HUES48 (cell line): ENCODE measurements at regions not wholly inside any gene's neighbourhood (a gene's known extent, or its start where the extent isn't known, plus 50 kb on each side); places are given as distances from the start of the nearest gene placed in this dataset.

Experiments
- H3K27ac ChIP-seq: one replicate; pipeline ENCODE4 v1.7.0; 2013; ENCODE audit warnings: low read depth, low read length, inconsistent platforms
- H3K27me3 ChIP-seq: 2 replicates; pipeline ENCODE4 v1.6.1; 2013; ENCODE audit warnings: mild to moderate bottlenecking, low read length; ENCODE audit not compliant: control insufficient read depth, insufficient read depth
- H3K36me3 ChIP-seq: 2 replicates; pipeline ENCODE4 v1.6.1; 2013; ENCODE audit warnings: low read length; ENCODE audit not compliant: control insufficient read depth, insufficient read depth
- H3K4me1 ChIP-seq: 2 replicates; pipeline ENCODE4 v1.6.1; 2013; ENCODE audit warnings: mild to moderate bottlenecking, low read length; ENCODE audit not compliant: control insufficient read depth, insufficient read depth
- H3K4me3 ChIP-seq: 2 replicates; pipeline ENCODE4 v1.5.1; 2013; ENCODE audit warnings: mild to moderate bottlenecking, low read depth, low read length
- H3K9ac ChIP-seq: 2 replicates; pipeline ENCODE4 v1.6.1; 2013; ENCODE audit warnings: mild to moderate bottlenecking, low read depth, low read length, moderate library complexity
- H3K9me3 ChIP-seq: 2 replicates; pipeline ENCODE4 v1.6.1; 2013; ENCODE audit warnings: low read length; ENCODE audit not compliant: control insufficient read depth, insufficient read depth

DNA sequence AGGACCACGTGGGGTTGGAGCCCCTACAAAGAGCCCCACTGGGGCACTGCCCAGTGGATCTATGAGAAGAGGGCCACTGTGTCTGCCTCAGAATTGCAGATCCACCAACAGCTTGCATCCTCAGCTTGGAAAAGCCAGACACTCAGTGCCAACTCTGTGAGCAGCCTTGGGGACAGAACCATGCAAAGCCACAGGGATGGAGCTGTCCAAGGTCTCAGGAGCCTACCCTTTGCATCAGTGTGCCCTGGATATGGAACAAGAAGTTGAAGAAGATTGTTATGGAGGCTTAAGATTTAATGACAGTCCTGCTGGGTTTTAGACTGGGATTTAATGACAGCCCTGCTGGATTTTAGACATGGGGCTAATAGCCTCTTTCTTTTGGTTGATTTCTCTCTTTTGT lies 1670.9 kb downstream of the PLA2G4A start:
- no peaks in the 10 kb centered on the region for H3K36me3 ChIP-seq
- H3K9me3 ChIP-seq, result no peaks in the 10 kb centered on the region; the same call in 1 of the 2 replicates
- H3K4me1 ChIP-seq, result no peaks in the 10 kb centered on the region
- no peak overlapping the region for H3K27ac ChIP-seq
- H3K27me3 ChIP-seq, result no peaks in the 10 kb centered on the region
- H3K9ac ChIP-seq, result no peak overlapping the region
- no peak overlapping the region for H3K4me3 ChIP-seq

DNA sequence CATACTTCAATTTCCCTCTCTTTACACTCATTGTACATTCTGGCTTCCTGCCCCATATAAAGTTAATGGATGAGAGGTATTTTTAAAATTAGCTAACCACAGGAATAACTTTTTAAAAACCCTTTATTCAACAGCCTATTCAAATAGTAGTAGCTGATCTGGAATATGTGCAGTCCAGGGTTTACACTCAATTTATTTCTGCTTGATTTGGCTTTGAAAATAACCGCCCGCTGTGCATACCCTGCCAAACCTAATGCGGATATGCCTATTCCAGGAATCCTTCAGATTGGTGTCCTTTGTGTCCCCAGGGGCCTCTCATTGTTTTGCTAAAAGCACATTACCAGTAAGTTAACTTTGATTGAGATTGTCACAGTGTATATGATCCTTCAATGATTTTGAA lies 1686.2 kb downstream of the PLA2G4A start:
- H3K36me3 ChIP-seq, result no peaks in the 10 kb centered on the region
- H3K4me3 ChIP-seq, result no peak overlapping the region
- no peaks in the 10 kb centered on the region; the same call in 1 of the 2 replicates for H3K4me1 ChIP-seq
- no peaks in the 10 kb centered on the region for H3K27me3 ChIP-seq
- no peak overlapping the region for H3K9ac ChIP-seq
- no peak overlapping the region for H3K27ac ChIP-seq
- no peaks in the 10 kb centered on the region for H3K9me3 ChIP-seq

DNA sequence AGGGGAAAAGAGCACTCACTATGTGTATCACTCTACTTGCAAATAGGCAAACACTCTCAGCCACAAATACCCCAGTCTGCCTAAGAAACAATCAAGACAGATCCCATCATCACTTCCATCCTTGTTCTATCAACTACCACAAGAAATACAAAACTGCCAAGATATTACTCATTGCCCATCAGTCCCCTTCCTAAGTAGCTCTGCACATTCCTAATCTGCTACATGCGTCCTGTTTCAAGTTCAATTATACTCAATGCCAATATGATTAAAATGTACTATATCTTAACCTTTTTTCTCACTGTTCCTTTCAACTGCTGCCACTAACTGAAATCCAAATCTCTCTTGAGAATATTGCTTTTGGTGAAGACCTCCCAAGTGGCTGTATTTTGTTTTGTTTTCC lies 1688.4 kb downstream of the PLA2G4A start:
- Histone ChIP-seq H3K9me3 (no peaks in the 10 kb centered on the region), H3K27ac (no peak overlapping the region), H3K27me3 (no peaks in the 10 kb centered on the region), H3K9ac (no peak overlapping the region), H3K36me3 (no peaks in the 10 kb centered on the region), H3K4me1 (no peaks in the 10 kb centered on the region; the same call in 1 of the 2 replicates), H3K4me3 (no peak overlapping the region)

DNA sequence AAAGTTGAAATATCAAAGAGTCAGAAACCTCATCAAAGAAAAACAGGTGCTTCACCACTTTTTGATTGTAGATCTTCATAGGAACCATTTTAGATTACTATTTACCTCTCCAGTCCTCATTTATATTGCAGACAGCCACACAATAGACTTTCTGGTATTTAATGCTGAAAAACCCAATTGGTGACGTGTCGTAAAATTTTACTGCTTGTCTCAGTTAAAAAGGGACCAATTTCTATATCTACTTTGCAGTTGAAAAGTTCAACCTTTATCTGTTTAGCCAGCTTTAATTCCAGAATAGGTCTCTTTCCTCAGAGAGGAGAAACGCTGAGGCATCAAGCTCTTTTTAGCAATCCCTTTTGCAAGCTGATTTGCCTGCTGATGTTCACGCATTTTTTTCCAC lies 1722.4 kb downstream of the PLA2G4A start:
- H3K27ac ChIP-seq, result no peak overlapping the region
- H3K9ac ChIP-seq, result no peak overlapping the region
- H3K4me1 ChIP-seq, result no peaks in the 10 kb centered on the region
- H3K4me3 ChIP-seq, result no peak overlapping the region
- no peaks in the 10 kb centered on the region for H3K27me3 ChIP-seq
- no peaks in the 10 kb centered on the region for H3K36me3 ChIP-seq
- no peaks in the 10 kb centered on the region for H3K9me3 ChIP-seq

DNA sequence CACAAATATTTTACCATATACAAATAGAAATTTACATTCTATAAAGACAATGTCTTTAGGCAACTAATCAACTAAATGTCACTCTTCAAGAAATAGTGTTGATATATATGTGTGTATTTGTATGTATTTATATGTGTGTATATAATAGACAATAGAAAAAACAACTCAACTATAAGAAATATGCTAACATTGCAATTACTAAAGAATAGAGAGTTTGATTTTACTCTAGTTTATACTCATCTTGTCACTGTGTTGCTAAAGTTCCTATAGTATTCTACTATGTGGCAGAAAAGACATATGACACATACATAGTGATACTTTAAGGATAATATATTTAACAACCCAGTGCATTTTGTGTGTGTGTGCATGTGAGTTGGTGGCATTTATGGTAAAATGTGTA lies 1728.3 kb downstream of the PLA2G4A start:
- Histone ChIP-seq H3K4me3 (no peak overlapping the region), H3K27me3 (no peaks in the 10 kb centered on the region), H3K27ac (no peak overlapping the region), H3K9ac (no peak overlapping the region), H3K9me3 (no peaks in the 10 kb centered on the region), H3K36me3 (no peaks in the 10 kb centered on the region), H3K4me1 (no peaks in the 10 kb centered on the region)

DNA sequence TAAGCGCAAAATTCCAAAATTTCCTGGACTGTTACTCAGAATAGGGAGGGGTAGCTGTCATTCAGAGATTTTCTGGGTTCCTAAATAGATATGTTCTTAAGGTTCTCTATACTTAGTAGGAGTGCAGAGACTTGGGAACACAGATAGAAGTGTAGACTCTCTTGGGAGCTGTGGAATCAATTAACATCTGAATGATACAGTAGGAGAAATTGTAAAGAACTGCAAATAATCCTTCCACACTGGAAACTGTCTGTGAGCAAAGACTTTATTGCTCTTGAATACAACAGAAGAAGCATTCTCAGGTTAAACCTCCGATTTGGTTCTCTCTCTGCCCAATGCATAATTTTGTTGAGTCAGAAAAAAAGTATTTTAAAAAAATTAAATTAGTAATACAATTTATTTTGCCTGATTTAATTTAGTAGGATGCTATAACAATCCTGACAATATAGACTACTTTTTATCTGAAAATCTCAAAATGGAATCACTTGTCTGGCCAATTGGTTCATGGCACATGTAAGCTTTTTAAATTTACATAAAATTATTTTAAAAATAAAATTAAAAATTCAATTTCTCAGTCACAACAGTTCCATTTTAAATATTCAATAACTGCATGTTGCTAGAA lies 1754.3 kb downstream of the PLA2G4A start:
- Histone ChIP-seq H3K4me1 (0 out of 2 replicates have a peak, but pooled peaks cover 5% of the 10 kb centered on the region), H3K27ac (no peak overlapping the region), H3K27me3 (no peaks in the 10 kb centered on the region), H3K9ac (no peak overlapping the region), H3K4me3 (no peak overlapping the region), H3K36me3 (no peaks in the 10 kb centered on the region), H3K9me3 (no peaks in the 10 kb centered on the region)

DNA sequence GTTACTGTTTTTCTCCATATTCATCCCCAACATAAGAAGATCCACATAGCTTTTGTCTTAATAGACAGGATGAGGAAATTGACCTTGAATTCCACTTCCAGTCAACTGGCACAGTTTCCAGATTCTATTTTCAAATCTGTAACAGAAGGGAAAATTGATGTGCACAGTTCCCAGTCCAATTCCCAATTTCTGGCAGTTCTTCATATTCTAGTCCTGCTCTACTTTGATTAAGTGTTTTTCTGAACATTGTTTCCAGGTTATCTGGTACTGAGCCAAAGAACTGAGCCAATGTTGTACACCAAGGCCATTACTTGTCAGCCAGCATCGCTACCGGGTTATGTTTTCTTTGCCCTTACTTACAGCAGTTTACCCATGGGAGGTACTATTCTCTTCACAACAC lies 1755.4 kb downstream of the PLA2G4A start:
- H3K4me3 ChIP-seq, result no peak overlapping the region
- 0 out of 2 replicates have a peak, but pooled peaks cover 5% of the 10 kb centered on the region for H3K4me1 ChIP-seq
- H3K9ac ChIP-seq, result no peak overlapping the region
- no peaks in the 10 kb centered on the region for H3K36me3 ChIP-seq
- no peaks in the 10 kb centered on the region for H3K27me3 ChIP-seq
- H3K9me3 ChIP-seq, result no peaks in the 10 kb centered on the region
- no peak overlapping the region for H3K27ac ChIP-seq

DNA sequence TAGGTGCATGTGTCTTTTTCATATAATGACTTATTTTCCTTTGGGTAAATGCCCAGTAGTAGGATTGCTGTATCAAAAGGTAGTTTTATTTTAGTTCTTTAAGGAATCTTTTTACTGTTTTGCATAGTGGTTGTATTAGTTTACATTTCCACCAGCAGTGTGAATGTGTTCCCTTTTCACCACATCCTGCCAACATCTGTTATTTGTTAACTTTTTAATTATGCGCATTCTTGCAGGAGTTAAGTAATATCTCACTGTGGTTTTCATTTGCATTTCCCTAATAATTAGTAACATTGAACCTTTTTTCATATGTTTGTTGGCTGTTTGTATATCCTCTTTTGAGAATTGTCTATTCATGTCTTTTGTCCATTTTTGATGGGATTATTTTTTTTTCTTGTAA lies 1761.9 kb downstream of the PLA2G4A start:
- no peak overlapping the region for H3K27ac ChIP-seq

DNA sequence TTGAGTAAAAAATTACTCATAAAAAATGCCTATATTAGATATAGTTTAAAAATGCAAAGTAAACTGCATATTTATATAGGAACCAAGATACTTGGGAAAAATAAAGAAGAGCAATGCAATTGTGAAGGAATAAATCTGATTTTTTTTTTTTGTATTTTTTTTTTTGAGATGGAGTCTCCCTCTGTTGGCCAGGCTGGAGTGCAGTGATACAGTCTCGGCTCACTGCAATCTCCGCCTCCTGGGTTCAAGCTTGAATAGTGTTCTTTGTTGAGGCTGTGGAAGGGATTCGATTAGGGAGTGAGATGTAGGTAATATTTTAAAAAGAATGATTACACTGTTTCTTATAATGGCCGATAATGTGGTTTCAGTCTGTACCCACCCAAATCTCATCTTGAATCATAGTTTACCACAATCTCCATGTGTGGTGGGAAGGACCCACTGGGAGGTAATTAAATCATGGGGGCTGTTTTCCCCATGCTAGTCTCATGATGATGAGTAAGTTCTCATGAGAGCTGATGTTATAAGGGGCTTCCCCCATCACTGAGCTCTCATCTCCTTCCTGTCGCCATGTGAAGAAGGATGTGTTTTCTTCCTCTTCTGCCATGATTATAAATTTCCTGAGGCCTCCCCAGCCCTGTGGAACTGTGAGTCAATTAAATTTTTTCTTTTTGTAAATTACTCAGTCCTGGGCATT lies 1765.9 kb downstream of the PLA2G4A start:
- Histone ChIP-seq H3K36me3 (no peaks in the 10 kb centered on the region), H3K27me3 (no peaks in the 10 kb centered on the region), H3K9ac (no peak overlapping the region), H3K4me1 (no peaks in the 10 kb centered on the region), H3K4me3 (no peak overlapping the region), H3K27ac (no peak overlapping the region), H3K9me3 (no peaks in the 10 kb centered on the region)

More for the DNA sequence above, 1761.9 kb downstream of the PLA2G4A start:
- Histone ChIP-seq H3K27me3 (no peaks in the 10 kb centered on the region), H3K36me3 (no peaks in the 10 kb centered on the region), H3K4me3 (no peak overlapping the region), H3K4me1 (no peaks in the 10 kb centered on the region), H3K9ac (no peak overlapping the region), H3K9me3 (no peaks in the 10 kb centered on the region)

DNA sequence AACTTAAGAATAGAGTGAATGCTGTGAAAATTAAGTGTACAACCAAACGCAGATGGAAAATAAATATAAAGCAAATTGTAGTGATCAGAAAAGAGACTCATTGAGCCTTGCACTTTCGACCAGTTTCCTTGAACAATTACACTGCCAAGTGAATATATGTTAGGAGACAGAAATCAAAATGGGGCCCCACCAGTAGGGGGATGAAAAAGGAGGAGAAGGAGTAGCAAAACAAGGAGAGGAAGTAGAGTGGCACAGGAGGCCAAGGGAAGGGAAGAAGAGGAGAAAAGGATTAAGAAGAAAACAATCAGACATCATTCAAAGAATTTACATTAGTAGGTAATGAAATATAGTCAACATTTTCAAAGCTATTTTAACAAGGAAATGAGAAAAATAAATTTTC lies 1770.6 kb downstream of the PLA2G4A start:
- H3K27ac ChIP-seq, result no peak overlapping the region
- no peaks in the 10 kb centered on the region for H3K27me3 ChIP-seq
- no peak overlapping the region for H3K9ac ChIP-seq
- no peak overlapping the region for H3K4me3 ChIP-seq
- no peaks in the 10 kb centered on the region for H3K9me3 ChIP-seq
- H3K4me1 ChIP-seq, result no peaks in the 10 kb centered on the region
- H3K36me3 ChIP-seq, result no peaks in the 10 kb centered on the region

DNA sequence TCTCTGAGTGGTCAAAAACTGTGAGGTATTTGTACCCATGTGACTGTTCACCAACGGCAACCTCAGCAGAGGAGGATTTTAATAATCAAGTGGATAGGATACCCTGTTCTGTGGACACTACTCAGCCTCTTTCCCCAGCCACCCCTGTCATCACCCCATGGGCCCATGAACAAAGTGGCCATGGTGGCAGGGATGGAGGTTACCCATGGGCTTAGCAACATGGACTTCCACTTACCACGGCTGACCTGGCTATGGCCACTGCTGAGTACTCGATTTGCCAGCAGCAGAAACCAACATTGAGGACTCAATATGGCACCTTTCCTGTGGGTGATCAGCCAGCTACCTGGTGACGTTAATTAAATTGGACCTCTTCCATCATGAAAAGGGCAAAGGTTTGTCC lies 1782.7 kb downstream of the PLA2G4A start:
- Histone ChIP-seq H3K4me1 (no peaks in the 10 kb centered on the region), H3K36me3 (no peaks in the 10 kb centered on the region), H3K9me3 (no peaks in the 10 kb centered on the region), H3K4me3 (no peak overlapping the region), H3K9ac (no peak overlapping the region), H3K27me3 (no peaks in the 10 kb centered on the region), H3K27ac (no peak overlapping the region)
